Osteocyte (in vitro differentiated cells): ENCODE measurements at regions not wholly inside any gene's neighbourhood (a gene's known extent, or its start where the extent isn't known, plus 50 kb on each side); places are given as distances from the start of the nearest gene placed in this dataset.

Source experiments
- DNase-seq: peaks from one replicate; pipeline ENCODE4 v3.0.0; 2021; ENCODE audit warnings: mixed read lengths; ENCODE audit not compliant: unreplicated experiment; ENCODE audit errors: extremely low spot score
- H3K27ac Mint-ChIP-seq: one replicate; pipeline ENCODE4 v1.8.0; 2021; ENCODE audit warnings: mild to moderate bottlenecking, mixed read lengths; ENCODE audit not compliant: unreplicated experiment
- H3K27me3 Mint-ChIP-seq: one replicate; pipeline ENCODE4 v1.8.0; 2021; ENCODE audit warnings: mixed read lengths; ENCODE audit not compliant: unreplicated experiment
- H3K36me3 Mint-ChIP-seq: one replicate; pipeline ENCODE4 v1.8.0; 2021; ENCODE audit warnings: mixed read lengths; ENCODE audit not compliant: unreplicated experiment
- H3K4me1 Mint-ChIP-seq: one replicate; pipeline ENCODE4 v1.8.0; 2021; ENCODE audit warnings: mixed read lengths; ENCODE audit not compliant: unreplicated experiment
- H3K4me3 Mint-ChIP-seq: one replicate; pipeline ENCODE4 v1.8.0; 2021; ENCODE audit warnings: mild to moderate bottlenecking, moderate library complexity, mixed read lengths; ENCODE audit not compliant: unreplicated experiment
- H3K9me3 Mint-ChIP-seq: one replicate; pipeline ENCODE4 v1.8.0; 2021; ENCODE audit warnings: mixed read lengths; ENCODE audit not compliant: unreplicated experiment
- TF ChIP-seq, protein P1 (sequence below): fragments of 200-600 bp; sonication (generic); IDR thresholded peaks from 2 replicates; pipeline ENCODE4 v1.5.0; 2021; ENCODE audit warnings: antibody characterized with exemption, mild to moderate bottlenecking, moderate library complexity

GRCh38 chr18:78239090-78239457, 740.5 kb upstream of the SALL3 start:
- H3K27ac Mint-ChIP-seq = no peak overlapping the region
- peaks cover 34% of the 10 kb centered on the region for H3K9me3 Mint-ChIP-seq
- H3K27me3 Mint-ChIP-seq = no peaks in the 10 kb centered on the region
- TF ChIP-seq, protein P1, sequence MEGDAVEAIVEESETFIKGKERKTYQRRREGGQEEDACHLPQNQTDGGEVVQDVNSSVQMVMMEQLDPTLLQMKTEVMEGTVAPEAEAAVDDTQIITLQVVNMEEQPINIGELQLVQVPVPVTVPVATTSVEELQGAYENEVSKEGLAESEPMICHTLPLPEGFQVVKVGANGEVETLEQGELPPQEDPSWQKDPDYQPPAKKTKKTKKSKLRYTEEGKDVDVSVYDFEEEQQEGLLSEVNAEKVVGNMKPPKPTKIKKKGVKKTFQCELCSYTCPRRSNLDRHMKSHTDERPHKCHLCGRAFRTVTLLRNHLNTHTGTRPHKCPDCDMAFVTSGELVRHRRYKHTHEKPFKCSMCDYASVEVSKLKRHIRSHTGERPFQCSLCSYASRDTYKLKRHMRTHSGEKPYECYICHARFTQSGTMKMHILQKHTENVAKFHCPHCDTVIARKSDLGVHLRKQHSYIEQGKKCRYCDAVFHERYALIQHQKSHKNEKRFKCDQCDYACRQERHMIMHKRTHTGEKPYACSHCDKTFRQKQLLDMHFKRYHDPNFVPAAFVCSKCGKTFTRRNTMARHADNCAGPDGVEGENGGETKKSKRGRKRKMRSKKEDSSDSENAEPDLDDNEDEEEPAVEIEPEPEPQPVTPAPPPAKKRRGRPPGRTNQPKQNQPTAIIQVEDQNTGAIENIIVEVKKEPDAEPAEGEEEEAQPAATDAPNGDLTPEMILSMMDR = no peak
- no peak overlapping the region for H3K4me3 Mint-ChIP-seq
- H3K36me3 Mint-ChIP-seq = no peaks in the 10 kb centered on the region
- no peaks in the 10 kb centered on the region for H3K4me1 Mint-ChIP-seq
- no peak for DNase-seq

DNA sequence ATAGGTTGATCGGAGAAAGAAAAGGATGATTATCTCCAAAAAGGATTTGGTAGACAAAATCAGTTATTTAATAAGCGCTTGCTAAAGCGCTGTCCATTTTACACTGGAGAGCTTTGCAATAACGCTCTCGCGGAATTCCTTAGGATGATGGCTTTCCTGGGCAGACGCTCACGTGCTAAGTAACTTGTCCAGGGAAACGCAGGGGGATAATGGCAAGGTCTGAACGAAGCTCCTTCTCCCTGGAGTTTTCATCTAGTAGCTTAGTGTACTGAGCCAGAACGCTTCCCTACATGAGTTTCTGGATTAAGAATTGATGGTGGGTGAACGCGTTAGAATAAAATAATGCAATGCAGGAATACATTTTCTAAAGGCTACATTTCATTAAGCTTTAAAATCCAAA, 739.5 kb upstream of the SALL3 start:
- Mint-ChIP-seq H3K4me1 (no peaks in the 10 kb centered on the region), H3K36me3 (no peaks in the 10 kb centered on the region), H3K4me3 (no peak overlapping the region), H3K27ac (no peak overlapping the region), H3K9me3 (peaks cover 30% of the 10 kb centered on the region), H3K27me3 (no peaks in the 10 kb centered on the region)
- no peak for DNase-seq
- TF ChIP-seq, protein P1 = no peak

DNA sequence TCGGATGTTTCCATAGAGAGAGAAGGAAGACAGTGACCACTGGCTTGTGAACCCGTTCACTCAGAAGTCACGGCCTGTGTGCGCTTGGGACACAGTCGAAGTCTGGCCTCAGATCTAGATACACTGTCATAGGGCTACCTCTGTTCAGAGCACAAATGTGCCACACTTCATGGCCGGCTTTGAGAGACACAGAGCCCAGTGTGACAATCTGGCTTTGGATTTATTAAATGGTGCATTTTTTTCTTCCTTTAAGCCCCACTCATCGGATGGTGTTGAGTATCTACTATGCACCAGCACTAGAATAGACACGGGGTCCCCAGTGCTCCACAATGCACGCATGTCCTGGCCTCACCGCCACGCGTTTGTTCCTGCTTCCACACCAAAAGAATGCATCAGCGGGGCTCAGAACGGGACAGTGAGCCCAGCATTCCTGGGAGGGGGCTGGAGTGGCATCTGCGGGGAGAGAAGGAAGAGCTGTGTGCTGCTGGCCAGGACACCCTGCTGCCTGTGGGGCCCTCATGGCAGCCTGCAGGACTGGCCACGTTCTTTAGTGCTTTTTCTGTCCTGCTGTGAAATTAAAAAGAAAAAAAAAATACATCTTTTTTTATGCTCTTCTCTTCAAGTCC, 738.9 kb upstream of the SALL3 start:
- Mint-ChIP-seq H3K4me1 (no peaks in the 10 kb centered on the region), H3K4me3 (no peak overlapping the region), H3K9me3 (peaks cover 30% of the 10 kb centered on the region), H3K27ac (no peak overlapping the region), H3K36me3 (no peaks in the 10 kb centered on the region), H3K27me3 (no peaks in the 10 kb centered on the region)
- TF ChIP-seq, protein P1 = no peak
- no peak for DNase-seq

DNA sequence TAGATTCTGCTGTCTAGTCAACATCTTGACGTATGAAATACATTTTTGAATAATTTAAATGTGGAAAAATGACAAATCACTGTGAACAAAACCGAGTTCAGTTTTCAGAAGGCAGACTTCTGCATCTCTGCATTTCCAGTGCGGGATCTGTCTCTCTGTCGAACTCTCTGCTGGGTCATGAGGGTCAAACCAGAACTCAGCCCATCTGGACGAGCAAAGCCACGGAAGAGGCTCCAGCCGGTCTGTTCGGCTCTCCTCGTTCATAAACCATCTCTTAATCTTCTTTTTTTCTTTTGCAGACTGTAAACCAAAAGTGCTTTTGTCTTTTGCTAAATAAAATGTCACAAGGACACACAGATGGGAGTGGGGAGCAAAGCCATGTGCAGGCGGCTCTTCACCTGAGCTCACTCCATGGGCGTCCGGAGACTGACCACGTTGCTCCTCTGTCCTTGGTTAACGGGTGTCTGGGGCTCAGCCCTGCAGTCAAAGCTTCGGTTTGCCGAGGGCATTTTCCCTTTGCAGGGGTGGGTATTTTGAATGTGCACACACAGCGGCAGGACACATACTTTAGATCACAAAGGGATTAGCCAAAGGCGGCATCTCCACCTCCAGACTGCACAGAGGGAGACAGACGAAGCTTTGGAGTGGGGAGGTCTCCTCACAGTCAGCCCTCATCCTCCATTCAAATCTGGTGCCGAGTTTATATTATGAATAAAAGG, 737.9 kb upstream of the SALL3 start:
- Mint-ChIP-seq H3K27ac (no peak overlapping the region), H3K4me3 (no peak overlapping the region), H3K27me3 (no peaks in the 10 kb centered on the region), H3K4me1 (no peaks in the 10 kb centered on the region), H3K9me3 (peaks cover 29% of the 10 kb centered on the region), H3K36me3 (no peaks in the 10 kb centered on the region)
- TF ChIP-seq, protein P1 = no peak
- DNase-seq = no peak

DNA sequence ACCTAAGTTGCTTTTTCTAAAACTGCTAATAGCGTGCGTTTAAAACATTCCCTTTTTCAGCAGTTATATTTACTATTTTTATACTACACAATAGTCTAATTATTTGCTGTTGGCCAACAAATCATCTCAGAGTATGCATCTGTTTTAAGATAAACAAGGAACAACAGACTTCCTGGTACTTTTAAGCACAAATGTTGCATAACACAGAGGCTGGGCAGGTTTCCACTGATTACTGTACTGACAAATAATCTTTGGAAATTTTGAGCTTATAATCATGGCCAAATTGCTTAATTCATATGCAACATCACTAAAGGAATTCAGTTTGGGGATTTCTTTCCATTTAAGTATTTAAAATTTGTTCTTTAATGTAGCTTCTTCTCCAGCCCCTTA, 737.4 kb upstream of the SALL3 start:
- H3K4me1 Mint-ChIP-seq = no peaks in the 10 kb centered on the region
- peaks cover 29% of the 10 kb centered on the region for H3K9me3 Mint-ChIP-seq
- no peak overlapping the region for H3K4me3 Mint-ChIP-seq
- DNase-seq = no peak
- TF ChIP-seq, protein P1 = no peak
- H3K36me3 Mint-ChIP-seq = no peaks in the 10 kb centered on the region
- H3K27me3 Mint-ChIP-seq = no peaks in the 10 kb centered on the region
- H3K27ac Mint-ChIP-seq = no peak overlapping the region
